ENCODE measurements at regions not wholly inside any gene's neighbourhood (a gene's known extent, or its start where the extent isn't known, plus 50 kb on each side); places are given as distances from the start of the nearest gene placed in this dataset.

DNA sequence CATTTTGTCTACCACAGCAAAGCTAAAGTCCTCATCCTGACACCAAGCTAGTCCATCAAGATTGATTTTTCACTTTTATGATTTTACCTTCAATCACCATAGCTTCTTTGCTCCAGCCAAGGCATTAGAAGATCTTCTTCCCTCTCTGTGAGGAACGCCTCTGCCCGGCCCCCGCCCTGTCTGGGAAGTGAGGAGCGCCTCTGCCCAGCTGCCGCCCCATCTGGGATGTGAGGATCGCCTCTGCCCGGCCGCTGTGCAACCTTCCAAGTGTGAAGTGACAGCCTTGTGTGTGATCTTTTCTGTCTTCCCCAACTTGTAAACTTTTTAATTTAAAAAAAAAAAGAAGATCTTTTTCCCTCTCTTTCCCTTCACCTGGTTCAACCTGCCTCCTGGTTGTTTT is 210.5 kb upstream of the NREP start:
- no peak for TF ChIP-seq GATA2 (IDR thresholded peaks at IDR 0.05; ENCODE audit: low read depth, low read length)
- no peak for TF ChIP-seq GATA3 (IDR thresholded peaks at IDR 0.05; ENCODE audit: low read depth, low read length)

Measured in SH-SY5Y (cell line).